GM18519 (cell line): ENCODE measurements at regions not wholly inside any gene's neighbourhood (a gene's known extent, or its start where the extent isn't known, plus 50 kb on each side); places are given as distances from the start of the nearest gene placed in this dataset.

ENCODE experiments used
- ATAC-seq: cut with Tn5 transposase; IDR thresholded peaks from one replicate; pipeline ENCODE4 v1.9.1; 2021; ENCODE audit warnings: mild to moderate bottlenecking, moderate library complexity; ENCODE audit not compliant: unreplicated experiment, low FRiP score

DNA sequence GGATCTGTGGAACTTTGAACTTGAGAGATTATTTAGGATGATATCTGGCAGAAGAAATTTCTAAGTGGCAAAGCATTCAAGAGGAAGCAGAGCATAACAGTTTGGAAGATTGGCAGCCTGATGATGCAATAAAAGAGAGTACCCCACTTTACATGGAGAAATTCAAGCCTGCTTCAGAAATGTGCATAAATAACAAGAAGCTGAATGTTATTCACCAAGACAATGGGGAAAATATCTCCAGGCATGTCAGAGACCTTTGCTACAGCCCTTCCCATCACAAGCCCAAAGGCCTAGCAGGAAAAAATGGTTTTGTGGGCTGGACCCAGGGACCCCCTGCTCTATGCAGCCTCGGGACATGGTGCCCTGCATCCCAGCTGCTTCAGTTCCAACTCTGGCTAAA lies 420.8 kb downstream of the DTHD1 start:
- ATAC-seq, result no peak

DNA sequence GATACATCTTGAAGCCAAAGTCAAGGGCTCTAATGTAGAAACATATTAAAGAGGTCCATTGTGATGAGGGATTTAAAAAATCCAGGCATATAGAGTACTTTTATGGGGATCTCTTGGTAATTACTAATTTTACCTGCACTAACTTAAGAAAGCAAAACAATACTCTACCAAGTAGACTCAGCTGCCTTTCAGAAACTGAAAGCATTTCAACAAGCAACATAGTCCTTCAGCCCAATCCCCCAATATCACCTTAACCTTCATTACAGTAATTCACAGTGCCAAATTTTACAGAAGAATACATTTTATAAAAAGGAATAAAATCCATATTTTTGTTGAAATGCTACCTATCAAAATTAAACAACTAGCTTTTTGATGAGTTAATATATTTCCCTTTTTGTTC lies 422.9 kb downstream of the DTHD1 start:
- ATAC-seq, result no peak

DNA sequence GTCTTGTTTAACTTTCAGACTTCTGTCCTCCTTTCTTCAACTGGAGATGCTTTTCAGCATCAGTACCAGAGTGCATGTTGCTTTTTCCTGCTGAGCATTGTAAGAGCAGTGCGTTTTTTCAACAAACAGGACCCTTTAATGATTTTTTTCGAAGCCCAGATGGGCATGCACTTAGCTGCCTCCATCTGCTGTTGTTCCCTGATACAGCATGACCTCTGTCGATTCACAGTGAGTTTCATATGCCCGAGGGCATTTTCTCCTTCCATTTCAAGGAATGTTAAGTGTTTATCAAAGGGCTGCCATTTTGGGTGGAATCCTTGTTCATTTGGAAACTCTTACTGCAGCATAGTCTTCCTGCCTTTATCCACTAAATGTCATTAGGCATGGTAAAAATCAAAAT lies 428.6 kb downstream of the DTHD1 start:
- ATAC-seq, result no peak

DNA sequence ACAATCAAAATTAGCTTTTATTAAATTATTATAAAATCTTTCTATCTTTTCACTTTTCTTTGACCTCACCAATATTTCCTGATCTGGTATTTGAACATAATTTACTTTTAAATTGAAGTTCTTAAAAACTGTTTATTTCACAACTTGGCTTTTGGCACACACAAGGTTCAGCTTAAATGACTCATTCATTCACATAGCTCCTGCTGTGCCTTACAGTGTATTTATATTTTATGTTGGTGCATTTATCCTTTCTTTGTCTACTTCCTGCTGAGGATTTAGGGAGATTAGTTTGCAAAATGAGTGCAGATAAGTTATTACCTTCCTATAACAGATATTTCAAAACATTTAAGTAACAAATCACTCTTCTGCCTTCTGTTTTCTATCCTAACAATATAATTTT lies 430.6 kb downstream of the DTHD1 start:
- ATAC-seq, result no peak

DNA sequence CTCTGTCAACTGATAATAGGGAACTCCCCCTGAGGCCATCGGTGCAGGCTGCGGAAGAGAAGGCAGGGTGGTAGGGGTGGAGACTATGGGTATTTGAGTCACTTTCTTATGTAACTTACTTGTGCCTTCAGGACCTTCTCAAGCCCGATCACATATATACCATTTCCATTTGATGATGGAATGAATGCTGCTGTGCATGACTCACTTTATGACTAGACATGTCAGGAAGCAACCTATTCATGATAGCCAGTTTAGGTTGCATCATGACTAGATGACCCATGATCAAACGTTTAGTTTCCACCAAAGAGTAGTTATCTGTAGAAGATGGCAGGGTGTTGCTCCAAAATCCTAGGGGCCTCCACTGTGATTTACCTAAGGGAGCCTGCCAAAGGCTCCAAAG lies 435.5 kb downstream of the DTHD1 start:
- no peak for ATAC-seq

DNA sequence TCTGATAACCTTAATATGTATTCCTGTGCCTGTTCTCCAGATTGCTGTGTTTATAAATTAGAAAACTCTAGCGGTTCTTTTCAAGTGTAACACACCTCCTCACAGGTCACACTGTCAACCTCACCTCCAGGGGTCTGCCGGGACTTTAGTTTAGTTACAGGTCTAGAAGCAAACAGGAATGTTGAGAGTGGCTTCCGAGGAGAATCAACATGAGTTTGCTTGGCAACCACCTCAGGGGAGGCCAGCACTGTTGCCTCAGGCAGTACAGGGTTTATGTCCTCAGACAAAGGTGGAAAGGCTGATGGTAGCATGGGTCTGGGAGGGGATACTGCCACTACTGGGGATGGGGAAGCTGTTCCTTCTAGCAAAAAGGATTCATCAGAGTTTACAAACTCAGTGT lies 438.0 kb downstream of the DTHD1 start:
- no peak for ATAC-seq

DNA sequence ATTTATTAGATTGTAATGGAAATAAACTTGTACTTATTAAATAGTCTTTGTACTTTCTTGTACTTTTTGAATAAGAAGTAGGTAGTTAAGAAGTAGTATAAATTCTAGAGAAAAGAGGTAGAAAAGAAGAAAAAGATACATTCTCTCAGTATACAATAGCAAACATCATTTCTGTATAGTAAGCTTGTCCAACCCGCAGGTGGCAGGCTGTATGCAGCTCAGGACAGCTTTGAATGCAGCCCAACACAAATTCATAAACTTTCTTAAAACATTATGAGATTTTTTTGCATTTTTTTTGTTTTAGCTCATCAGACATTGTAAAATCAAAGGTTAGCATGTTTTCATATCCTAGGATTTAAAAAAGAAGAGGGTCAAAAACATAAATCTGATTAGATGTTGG lies 441.6 kb downstream of the DTHD1 start:
- ATAC-seq, result no peak

DNA sequence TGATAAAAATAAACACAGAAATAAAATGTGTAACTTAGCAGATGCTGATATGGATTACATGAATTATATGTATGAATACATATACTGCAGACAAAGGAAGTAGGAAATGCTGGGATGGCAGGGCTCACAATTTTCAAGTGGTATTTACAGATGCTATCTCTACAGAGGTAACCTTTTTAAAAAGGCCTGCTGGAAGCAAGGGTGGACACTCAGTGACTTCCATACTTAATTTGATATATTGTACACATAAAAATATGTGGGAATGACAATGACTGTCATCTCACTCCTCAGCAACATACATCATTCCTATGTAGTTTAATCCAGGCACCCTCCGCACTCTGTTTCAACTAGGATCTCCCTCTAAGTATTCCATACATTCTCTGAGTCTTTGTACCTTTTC lies 452.9 kb downstream of the DTHD1 start:
- ATAC-seq, result no peak

DNA sequence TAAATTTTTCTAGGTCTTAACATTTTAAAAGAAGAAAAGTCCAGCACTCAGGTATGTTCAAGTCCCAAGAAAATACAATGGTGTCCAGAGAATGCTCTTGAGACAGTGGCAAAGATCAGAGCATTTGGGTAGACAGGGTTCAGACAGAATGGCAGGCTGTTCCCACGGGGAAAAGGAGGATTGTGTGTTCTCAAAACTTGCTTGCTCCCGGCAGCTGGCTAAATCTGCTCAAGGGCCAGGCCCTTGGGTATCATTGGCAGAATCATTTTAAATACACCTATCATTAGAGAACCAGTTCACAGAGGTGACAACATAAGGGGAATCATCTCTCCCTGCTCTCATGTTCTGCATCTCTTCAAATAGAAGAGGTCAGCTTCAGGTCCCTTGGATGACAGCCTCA lies 456.3 kb downstream of the DTHD1 start:
- no peak for ATAC-seq

DNA sequence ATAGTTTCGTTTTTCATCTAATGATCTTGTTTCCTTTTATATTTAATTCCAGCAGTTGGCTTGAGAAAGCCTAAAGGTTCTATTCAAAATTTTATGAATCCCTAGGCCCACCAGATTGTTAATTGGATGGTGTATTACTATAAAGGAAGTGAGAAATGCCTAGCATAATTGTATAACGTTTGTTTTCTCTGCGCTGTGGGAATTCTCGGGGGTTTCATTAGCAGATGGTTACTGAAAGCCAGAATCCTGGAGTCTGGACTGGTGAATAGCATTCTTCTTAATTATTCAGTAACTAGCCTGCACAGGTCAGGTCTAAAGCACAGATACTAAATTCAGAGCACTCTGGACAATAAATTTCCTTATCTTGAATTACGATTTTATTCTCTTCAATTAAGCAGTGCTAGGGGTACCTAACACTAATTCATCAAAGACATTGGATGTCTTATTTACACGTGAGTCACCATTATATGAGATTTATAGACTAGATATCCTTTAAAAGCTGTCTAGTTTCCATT lies 459.4 kb downstream of the DTHD1 start:
- no peak for ATAC-seq

DNA sequence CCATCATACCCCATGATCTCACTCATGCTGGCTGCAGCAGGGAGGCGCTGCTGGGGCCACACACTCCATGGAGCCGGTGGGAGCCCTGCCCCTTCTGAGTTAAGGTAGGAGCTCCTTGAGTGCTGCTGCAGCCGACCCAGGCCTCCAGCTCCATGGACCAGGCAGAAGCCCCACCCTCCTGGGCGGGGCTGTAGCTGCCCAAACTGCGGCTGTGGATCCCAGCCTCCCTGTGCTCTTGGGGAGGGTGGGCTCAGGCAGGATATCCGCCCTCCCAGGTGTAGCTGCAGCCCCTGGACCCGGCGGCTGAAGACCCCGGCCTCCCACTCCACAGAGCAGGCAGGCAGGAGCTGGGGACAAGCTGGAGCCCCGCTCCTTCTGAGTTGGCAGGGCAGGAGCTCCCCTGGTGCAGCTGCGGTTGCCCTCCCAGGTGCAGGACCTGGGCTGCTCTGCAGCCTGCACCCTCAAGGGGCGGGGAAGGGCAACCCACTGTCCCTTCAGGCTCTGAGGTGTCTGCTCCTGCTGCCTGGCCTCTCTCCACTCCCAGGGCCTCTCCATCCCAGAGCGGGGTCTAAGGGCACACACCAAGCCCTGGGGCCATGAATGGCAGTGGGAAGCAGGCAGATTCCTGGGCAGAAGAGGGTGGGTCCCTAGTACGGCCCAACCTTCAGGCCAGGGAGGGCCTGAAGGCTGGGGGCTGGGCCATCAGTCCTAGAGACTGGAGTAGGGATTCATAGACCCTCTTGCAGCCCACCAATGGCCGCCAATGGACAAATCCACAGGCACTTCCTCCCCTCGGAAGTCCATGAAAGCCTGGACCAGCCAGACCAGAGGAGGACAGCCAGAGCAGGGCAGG lies 466.1 kb downstream of the DTHD1 start:
- ATAC-seq, result no peak

DNA sequence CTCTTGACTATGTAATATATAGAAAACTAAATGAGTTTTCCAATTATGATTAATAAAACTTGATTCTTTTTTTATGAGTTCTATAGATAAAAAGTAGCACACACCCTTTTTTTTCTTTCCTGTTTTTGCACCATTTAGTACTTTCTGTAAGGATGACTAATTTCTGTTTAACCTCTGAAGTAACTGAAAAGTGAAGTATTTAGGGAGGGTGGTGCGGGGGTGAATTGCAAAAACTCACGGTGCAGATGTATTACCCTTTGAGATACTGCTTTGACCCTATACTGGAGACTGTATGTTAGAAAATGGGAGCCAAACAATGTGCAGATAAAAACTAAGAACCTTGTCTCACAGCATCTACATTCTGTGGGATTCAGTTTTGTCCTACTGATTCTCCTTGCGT lies 471.6 kb downstream of the DTHD1 start:
- no peak for ATAC-seq

DNA sequence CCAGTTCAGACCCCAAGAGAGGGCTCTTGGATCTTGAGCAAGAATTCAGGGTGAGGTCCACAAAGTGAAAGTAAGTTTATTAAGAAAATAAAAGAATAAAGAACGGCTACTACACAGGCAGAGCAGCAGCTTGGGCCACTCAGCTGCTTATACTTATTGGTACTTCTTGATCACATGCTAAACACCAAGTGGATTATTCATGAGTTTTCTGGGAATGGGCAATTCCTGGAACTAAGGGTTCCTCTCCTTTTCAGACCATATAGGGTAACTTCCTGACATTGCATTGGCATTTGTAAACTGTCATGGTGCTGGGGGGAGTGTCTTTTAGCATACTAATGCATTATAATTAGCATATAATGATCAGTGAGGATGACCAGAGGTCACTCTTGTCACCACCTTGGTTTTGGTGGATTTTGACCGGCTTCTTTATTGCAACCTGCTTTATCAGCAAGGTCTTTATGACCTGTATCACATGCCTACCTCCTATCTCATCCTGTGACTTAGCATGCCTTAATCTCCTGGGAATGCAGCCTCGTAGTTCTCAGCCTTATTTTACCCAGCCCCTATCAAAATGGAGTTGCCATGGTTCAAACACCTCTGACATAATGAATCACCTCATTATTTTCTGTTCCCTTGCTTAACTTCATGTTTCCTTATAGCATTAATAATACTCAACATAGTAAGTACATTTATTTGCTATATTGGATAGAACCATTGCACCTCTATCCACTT lies 476.3 kb downstream of the DTHD1 start:
- no peak for ATAC-seq

DNA sequence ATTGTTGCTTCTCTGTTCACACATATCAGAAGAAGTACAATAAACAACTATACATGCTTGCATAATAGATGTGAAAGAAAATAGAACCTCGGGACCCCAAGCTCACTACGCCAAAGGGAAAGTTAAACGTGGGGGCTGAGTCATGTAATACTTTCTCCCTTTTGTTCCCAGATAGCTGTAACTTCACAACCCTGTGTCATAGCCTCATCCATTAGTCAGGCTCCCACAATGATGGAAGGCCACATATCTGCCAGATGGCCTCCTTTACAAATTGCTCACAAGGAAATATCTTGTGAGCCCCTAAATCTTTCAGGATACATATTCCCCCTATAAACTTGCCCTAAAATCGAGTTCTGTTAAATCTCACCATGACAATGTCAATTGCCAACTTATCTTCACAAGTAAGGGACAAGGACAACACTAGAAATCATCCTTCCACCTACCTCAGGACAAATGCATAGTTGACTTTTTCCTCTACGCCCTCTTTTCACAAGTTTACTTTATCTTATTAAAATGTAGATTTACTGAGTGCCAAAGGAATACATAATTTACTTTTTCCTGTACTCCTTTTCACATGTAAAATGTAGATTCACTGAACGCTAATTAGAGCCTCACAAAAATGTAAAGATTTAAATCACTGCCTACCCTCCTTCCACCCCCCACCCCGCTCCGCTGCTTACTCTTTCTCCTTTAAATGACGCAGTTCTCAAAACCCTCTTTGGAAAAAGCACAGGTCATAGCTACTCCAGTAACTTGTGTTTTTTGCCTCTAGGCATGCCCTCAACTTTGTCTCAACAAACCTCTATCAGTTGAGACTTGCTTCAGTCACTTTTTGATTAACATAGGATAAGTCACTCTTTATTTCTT lies 477.1 kb downstream of the DTHD1 start:
- ATAC-seq, result no peak

DNA sequence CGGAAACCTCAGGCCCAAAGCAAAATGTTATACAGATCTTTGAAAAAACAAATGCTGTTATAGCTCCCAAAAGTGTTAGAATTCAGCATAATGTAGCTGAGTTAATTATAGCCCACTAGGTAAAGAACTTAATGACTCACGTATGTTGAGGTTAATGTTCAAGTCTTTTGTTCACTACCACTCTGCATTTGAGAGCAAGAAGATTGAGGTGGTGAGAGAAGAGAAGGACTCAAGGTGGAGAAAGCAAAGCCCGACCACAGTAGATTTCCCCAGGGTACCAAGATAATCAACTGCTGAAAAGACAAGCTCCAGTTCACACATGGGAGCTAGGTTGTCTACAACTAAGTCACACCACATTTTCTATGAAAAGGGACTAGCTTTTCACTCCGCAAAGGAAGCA lies 480.2 kb downstream of the DTHD1 start:
- ATAC-seq, result no peak

DNA sequence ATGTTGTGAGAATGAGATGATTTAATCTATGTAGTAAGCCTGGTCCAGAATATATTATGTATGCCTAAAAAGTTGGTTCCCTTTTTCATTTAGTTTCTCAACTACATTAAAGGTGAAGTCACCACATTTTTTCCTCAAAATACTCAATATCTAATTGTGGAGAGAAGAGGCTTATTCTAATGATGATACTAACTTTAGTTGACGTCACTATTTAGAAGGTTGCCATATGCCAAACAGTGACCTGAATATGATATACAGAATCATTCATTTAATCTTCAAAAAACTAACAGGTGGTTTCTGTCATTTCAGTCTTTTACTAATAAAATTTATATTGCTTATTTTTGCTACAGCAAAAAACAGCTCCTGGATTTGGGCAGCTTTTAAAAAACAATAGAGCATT lies 480.7 kb upstream of the NWD2 start:
- ATAC-seq, result no peak

DNA sequence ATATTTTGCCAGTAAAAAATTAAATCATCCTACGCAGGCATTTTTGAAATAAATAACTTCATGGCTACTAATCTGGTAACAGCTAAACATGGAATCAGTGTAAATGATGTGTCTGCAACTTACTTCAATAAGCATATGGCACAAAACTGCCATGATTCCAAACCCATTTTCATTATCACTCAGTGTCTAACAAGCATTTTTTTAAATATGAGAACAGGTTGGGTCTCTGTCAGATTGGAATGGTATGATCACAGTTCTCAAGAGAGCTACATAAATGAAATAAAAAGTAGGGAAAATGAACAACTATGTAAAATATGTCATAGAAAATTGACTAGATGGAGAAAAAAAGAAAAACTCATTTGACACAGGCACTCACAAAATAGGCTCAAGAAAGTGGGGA lies 476.9 kb upstream of the NWD2 start:
- ATAC-seq, result no peak

DNA sequence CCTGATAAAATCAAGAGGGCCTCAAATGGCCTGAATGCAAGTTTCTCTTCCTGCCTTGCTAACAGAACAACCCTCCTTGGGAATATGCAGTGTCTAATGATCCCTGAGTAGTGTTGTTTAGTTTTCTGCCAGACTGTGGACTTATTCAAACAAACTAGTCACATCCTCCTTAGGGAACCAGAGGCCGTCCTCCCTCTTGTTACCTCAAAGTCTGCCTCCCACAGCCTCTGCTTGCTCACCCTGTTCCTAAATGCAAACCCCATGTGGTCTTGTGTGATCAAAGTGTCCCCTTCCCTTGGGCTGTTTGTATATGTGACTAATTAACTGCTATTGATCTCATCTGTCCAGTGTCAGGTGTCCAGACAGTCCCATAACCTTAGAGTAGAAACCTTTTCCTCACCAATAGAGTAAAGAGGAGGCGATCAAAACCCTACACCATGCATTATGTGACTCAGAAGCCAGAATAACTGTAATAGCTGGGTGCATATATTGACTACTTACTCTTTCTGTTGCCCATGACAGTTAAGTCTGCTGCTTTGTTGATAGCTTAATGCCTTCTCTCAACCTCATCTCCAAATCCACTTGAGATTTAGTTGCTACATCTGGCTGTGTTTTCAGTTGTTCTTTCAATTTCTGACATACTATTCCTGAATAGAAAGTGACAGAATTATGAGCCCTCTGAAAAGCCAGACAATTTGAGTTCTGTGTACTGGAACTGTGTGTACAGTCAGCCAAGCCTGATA lies 473.0 kb upstream of the NWD2 start:
- ATAC-seq, result no peak

DNA sequence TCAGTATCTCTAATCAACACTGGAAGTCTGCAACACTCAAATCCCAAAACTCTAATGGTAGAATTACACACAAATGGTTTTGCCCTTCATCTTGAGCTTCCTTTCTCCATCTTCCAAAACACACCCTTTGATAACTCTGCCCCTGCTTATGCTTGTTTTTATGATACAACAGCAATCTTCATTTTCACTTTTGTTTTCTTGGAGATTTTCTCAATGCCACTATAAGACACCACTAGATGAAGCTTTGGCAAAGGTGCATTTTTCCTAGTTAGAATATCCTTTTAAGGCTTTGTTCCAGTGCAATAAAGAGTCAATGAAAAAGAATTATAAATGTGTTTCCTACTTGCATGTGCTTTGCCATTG lies 472.4 kb upstream of the NWD2 start:
- ATAC-seq, result no peak

DNA sequence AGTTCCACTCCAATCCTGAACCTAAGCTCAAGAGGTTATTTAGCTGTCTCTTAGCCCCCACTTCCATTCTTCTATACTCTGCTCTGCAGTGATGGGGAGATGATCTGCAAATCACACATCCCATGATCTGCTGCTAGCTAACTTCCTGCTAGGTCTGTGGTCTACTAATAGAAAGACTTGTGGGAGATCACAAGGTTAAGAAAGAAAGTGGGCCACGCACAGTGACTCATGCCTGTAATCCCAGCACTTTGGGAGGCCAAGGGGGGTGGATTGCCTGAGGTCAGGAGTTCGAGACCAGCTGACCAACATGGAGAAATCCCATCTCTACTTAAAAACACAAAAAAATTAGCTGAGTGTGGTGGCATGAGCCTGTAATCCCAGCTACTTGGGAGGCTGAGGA lies 471.1 kb upstream of the NWD2 start:
- no peak for ATAC-seq
